ENCODE measurements at regions not wholly inside any gene's neighbourhood (a gene's known extent, or its start where the extent isn't known, plus 50 kb on each side); places are given as distances from the start of the nearest gene placed in this dataset.

DNA sequence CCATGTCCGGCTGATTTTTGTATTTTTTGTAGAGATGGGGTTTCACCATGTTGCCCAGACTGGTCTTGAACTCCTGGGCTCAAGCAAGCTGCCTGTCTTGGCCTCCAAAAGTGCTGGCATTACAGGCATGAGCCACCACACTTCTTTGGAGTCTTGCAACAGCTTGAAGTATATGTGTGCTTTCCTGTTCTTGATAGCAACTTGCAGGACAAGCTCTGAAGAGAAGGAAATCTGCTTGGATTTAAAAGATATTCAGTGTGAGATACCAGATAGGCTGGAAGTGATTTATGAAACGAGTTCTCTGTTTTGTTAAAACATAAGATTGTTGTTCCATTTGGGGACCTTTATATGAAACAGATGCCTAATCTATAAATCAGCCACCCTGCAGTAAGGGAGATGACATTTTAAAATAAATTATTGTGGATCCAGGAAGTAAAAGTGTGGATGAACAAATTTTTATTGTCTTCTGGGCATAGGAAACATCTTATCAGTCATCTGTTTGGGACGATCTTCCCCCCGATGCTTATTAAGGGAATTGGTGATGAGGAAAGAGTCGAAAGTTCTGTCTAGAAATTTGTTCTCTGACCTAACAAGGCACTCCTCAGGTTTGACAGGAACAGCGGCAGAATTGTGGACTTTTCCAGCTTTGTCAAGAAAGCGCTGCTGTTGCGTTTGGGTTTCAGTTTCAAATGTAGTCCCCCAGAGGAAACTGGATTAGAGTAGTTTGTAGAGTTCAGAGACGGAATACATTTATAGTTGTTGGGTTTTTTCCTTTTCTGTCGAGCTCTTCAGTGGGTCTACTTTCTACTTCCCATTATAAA lies 53.7 kb upstream of the MAGI1 start:
- ATAC-seq (no peak), DNase-seq (no peak)
- intact Hi-C loops (cut with DNase I) = no loop called here
